Neural progenitor cell (in vitro differentiated cells): ENCODE measurements at regions not wholly inside any gene's neighbourhood (a gene's known extent, or its start where the extent isn't known, plus 50 kb on each side); places are given as distances from the start of the nearest gene placed in this dataset.

Experiments used
- CTCF ChIP-seq: fragments of 200-600 bp; sonication (generic); IDR thresholded peaks from 2 replicates; pipeline ENCODE4 v1.5.1; 2017; ENCODE audit warnings: antibody characterized with exemption, mild to moderate bottlenecking
- EZH2 ChIP-seq: fragments of 200-600 bp; sonication (generic); IDR thresholded peaks from 2 replicates; pipeline ENCODE4 v1.6.1; 2017; ENCODE audit warnings: antibody characterized with exemption, mild to moderate bottlenecking, moderate library complexity
- EZH2phosphoT487 ChIP-seq: fragments of 200-600 bp; sonication (generic); IDR thresholded peaks from 2 replicates; pipeline ENCODE4 v1.6.1; 2017; ENCODE audit warnings: antibody characterized with exemption

GRCh38 chr5:173752653-173753052, 135.5 kb upstream of the CPEB4 start:
- TF ChIP-seq CTCF (no peak), EZH2phosphoT487 (no peak), EZH2 (no peak)
